ENCODE measurements at regions not wholly inside any gene's neighbourhood (a gene's known extent, or its start where the extent isn't known, plus 50 kb on each side); places are given as distances from the start of the nearest gene placed in this dataset.

DNA sequence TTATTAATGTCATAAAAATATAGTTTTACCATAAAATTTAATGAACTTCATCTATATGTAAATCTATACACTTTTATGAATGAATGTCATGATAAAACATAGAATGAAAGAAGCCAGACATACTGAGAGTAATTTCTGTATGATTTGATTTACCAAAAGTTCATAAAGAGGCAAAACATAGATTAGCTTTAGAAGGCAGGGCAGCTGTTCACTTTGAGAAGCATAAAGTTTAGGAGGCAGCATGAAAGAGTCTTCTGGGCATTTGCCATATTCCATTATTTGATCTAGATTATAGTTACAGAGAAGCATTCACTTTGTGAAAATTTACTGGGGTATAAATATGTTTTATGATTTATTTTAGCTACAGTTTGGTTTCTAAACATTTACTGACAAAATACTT is 487.2 kb downstream of the ANKRD7 start:
- no peak for DNase-seq
- Mint-ChIP-seq H3K4me1 (ENCODE audit: low read depth, unreplicated experiment) (no peaks in the 10 kb centered on the region), H3K4me3 (ENCODE audit: unreplicated experiment) (no peak overlapping the region), H3K27me3 (ENCODE audit: insufficient read depth, unreplicated experiment) (no peaks in the 10 kb centered on the region), H3K27ac (ENCODE audit: unreplicated experiment) (no peak overlapping the region), H3K9me3 (ENCODE audit: unreplicated experiment) (no peaks in the 10 kb centered on the region), H3K36me3 (ENCODE audit: insufficient read depth, unreplicated experiment) (no peaks in the 10 kb centered on the region)
- TF ChIP-seq, protein P1, sequence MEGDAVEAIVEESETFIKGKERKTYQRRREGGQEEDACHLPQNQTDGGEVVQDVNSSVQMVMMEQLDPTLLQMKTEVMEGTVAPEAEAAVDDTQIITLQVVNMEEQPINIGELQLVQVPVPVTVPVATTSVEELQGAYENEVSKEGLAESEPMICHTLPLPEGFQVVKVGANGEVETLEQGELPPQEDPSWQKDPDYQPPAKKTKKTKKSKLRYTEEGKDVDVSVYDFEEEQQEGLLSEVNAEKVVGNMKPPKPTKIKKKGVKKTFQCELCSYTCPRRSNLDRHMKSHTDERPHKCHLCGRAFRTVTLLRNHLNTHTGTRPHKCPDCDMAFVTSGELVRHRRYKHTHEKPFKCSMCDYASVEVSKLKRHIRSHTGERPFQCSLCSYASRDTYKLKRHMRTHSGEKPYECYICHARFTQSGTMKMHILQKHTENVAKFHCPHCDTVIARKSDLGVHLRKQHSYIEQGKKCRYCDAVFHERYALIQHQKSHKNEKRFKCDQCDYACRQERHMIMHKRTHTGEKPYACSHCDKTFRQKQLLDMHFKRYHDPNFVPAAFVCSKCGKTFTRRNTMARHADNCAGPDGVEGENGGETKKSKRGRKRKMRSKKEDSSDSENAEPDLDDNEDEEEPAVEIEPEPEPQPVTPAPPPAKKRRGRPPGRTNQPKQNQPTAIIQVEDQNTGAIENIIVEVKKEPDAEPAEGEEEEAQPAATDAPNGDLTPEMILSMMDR (IDR thresholded peaks at IDR 0.05; ENCODE audit: insufficient read depth in 1 of 2, low read depth in 1 of 2, low read length in 1 of 2, severe bottlenecking in 1 of 2, unreplicated experiment in 1 of 2) = no peak
- POLR2A ChIA-PET = no interaction called here
- no peak overlapping the region for H3K4me3 ChIP-seq (ENCODE audit: low read depth, low read length)
- intact Hi-C loops (cut with micrococcal nuclease; ENCODE audit: unreplicated experiment) = no loop called here
- BruUV-seq (replicated peaks) = no TSS peak
- H3K36me3 ChIP-seq (ENCODE audit: control insufficient read depth, insufficient read depth, low read length) = no peaks in the 10 kb centered on the region
- CTCF ChIA-PET = no interaction called here
- H3K9me3 ChIP-seq = no peaks in the 10 kb centered on the region
- no peaks in the 10 kb centered on the region for H3K27me3 ChIP-seq (replicated peaks; ENCODE audit: control insufficient read depth, insufficient read depth, low read length)
- H3K4me1 ChIP-seq = no peaks in the 10 kb centered on the region

GRCh38 chr7:118713039-118713438 is 488.5 kb downstream of the ANKRD7 start:
- H3K4me3 Mint-ChIP-seq (ENCODE audit: unreplicated experiment) = no peak overlapping the region
- no peaks in the 10 kb centered on the region for H3K9me3 Mint-ChIP-seq (ENCODE audit: unreplicated experiment)
- CTCF ChIA-PET = no interaction called here
- no TSS peak for BruUV-seq (replicated peaks)
- Histone ChIP-seq H3K4me1 (no peaks in the 10 kb centered on the region), H3K9me3 (no peaks in the 10 kb centered on the region), H3K36me3 (ENCODE audit: control insufficient read depth, insufficient read depth, low read length) (no peaks in the 10 kb centered on the region), H3K4me3 (ENCODE audit: low read depth, low read length) (no peak overlapping the region), H3K27me3 (replicated peaks; ENCODE audit: control insufficient read depth, insufficient read depth, low read length) (no peaks in the 10 kb centered on the region)
- no peak for DNase-seq
- no peaks in the 10 kb centered on the region for H3K36me3 Mint-ChIP-seq (ENCODE audit: insufficient read depth, unreplicated experiment)
- intact Hi-C loops (cut with micrococcal nuclease; ENCODE audit: unreplicated experiment) = no loop called here
- H3K4me1 Mint-ChIP-seq (ENCODE audit: low read depth, unreplicated experiment) = no peaks in the 10 kb centered on the region
- POLR2A ChIA-PET = no interaction called here
- H3K27me3 Mint-ChIP-seq (ENCODE audit: insufficient read depth, unreplicated experiment) = no peaks in the 10 kb centered on the region
- TF ChIP-seq, protein P1 (IDR thresholded peaks at IDR 0.05; ENCODE audit: insufficient read depth in 1 of 2, low read depth in 1 of 2, low read length in 1 of 2, severe bottlenecking in 1 of 2, unreplicated experiment in 1 of 2) = no peak
- no peak overlapping the region for H3K27ac Mint-ChIP-seq (ENCODE audit: unreplicated experiment)

DNA sequence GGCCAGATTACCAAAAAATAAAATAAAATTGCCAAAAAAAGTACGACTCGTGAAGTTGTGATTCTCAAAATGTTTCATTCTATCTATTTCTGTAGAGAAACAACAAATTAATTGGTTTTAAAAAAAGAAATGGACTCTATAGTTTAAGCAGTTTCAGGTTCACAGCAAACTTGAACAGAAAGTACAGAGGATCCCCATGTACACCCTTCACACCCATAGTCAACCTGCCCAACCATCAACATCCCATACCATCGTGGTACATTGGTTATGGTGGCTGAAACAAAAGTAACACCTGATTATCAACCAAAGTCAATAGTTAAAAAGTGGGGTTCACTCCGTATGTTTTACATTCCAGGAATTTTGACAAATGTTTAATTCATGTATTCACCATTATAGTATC is 496.1 kb downstream of the ANKRD7 start:
- TF ChIP-seq, protein P1 (IDR thresholded peaks at IDR 0.05; ENCODE audit: insufficient read depth in 1 of 2, low read depth in 1 of 2, low read length in 1 of 2, severe bottlenecking in 1 of 2, unreplicated experiment in 1 of 2) = no peak
- no peak for DNase-seq
- H3K4me3 Mint-ChIP-seq (ENCODE audit: unreplicated experiment) = no peak overlapping the region
- no TSS peak for BruUV-seq (replicated peaks)
- Histone ChIP-seq H3K4me1 (no peaks in the 10 kb centered on the region), H3K4me3 (ENCODE audit: low read depth, low read length) (no peak overlapping the region), H3K36me3 (ENCODE audit: control insufficient read depth, insufficient read depth, low read length) (no peaks in the 10 kb centered on the region), H3K27me3 (replicated peaks; ENCODE audit: control insufficient read depth, insufficient read depth, low read length) (no peaks in the 10 kb centered on the region), H3K9me3 (no peaks in the 10 kb centered on the region)
- ChIA-PET CTCF (no interaction called here), POLR2A (no interaction called here)
- no peak overlapping the region for H3K27ac Mint-ChIP-seq (ENCODE audit: unreplicated experiment)
- no peaks in the 10 kb centered on the region for H3K4me1 Mint-ChIP-seq (ENCODE audit: low read depth, unreplicated experiment)
- no peaks in the 10 kb centered on the region for H3K9me3 Mint-ChIP-seq (ENCODE audit: unreplicated experiment)
- no peaks in the 10 kb centered on the region for H3K36me3 Mint-ChIP-seq (ENCODE audit: insufficient read depth, unreplicated experiment)
- intact Hi-C loops (cut with micrococcal nuclease; ENCODE audit: unreplicated experiment) = no loop called here
- no peaks in the 10 kb centered on the region for H3K27me3 Mint-ChIP-seq (ENCODE audit: insufficient read depth, unreplicated experiment)

Measured in Caco-2 (cell line).